ENCODE measurements at regions not wholly inside any gene's neighbourhood (a gene's known extent, or its start where the extent isn't known, plus 50 kb on each side); places are given as distances from the start of the nearest gene placed in this dataset.

GRCh38 chr18:67705748-67706147 is 189.2 kb upstream of the DSEL start:
- TF ChIP-seq CTCF (IDR thresholded peaks at IDR 0.05): no peak
- no peak for TF ChIP-seq POLR2A (IDR thresholded peaks at IDR 0.05)
